GM19023 (cell line): ENCODE measurements at regions not wholly inside any gene's neighbourhood (a gene's known extent, or its start where the extent isn't known, plus 50 kb on each side); places are given as distances from the start of the nearest gene placed in this dataset.
"Not testable (repeated sequence)": the region's sequence is repeated elsewhere in the genome, so short reads cannot be mapped to it uniquely, and the experiment has no call there.

ENCODE experiments used
- ATAC-seq: cut with Tn5 transposase; IDR thresholded peaks from one replicate; pipeline ENCODE4 v1.9.1; 2021; ENCODE audit warnings: mild to moderate bottlenecking, moderate library complexity; ENCODE audit not compliant: unreplicated experiment

DNA sequence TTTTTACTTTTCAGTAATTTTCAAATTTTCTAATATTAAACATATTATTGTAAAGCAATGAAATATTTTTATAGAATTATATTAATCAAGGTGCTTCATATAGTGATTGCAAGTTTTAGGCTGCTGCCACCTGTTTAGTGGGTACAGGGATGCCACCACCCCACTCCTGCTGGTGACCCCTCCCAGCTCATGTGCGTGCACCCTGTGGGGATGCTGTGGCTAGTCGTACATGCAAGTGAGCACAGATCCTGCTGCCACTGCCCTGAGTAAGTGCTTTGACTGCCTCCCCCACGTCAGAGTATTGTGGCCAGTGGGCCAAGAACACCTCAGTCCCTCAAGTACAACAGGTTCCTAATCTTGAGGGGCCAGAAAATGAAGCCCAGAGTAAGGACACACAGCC, 320.1 kb upstream of the DDI1 start:
- no peak for ATAC-seq

DNA sequence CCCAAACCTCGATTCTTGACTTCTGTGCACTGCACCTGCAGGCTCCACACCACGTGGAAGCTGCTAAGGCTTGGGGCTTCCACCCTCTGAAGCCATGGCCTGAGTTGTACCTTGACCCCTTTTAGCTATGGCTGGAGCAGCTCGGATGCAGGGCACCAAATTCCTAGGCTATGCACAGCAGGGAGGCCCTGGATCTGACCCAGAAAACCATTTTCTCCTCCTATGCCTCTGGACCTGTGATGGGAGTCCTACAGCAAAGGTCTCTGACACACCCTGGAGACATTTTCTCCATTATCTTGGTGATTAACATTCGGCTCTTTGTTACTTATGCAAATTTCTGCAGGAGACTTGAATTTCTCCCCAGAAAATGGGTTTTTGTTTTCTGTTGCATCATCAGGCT, 309.2 kb upstream of the DDI1 start:
- ATAC-seq: no peak

DNA sequence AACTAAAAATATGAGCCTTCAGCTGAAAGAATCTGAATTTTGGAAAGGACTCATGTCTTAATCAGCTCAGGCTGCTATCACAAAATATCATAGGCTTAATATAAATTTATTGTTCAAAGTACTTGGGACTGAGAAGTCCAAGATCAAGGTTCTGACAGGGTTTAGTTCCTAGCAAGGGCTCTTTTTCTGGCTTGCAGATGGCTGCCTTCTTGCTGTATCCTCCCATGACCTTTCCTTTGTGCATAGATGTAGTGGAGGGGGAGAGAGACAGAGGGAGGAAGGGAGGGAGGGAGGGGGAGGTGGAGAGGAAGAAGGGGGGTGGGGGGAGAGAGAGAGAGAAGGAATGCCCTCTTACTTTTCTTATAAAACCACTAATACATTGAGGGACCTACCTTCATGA, 306.8 kb upstream of the DDI1 start:
- no peak for ATAC-seq

DNA sequence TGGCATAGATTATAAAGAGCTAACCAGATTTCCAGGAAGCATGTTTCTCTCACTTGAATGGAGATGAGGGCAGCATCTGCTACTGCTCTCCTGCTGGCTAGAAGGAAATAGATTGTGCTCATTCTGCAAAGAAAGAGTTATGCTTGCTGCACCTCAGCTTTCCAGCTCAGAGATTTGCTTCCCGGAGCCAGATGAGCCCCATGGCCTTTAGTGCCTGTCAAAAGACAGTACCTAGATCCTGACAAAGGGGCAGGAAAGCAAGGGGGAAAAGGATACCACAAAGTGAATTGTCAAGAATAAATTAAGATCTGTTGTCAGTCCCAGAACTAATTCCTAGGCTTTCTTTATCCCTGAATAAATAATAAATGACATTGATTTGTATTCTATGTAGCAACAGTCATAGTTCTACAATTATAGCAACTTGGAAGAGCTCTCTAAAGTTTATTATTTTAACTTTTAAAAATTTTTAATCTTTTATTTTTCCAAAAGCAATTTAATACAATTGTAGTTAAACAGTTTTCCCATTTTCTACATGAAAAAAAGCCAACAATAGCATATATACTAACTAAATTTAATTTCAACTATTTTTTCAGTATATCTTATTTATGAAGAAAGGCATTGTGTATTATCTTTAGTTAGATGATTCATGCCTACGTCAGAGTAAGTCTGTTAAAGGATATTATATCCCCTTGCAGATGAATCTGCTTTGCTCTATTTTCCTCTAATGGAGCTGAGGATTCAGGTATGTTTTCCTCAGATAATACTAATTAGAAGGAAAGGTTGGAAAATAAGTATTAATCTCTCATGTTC, 306.1 kb upstream of the DDI1 start:
- no peak for ATAC-seq

DNA sequence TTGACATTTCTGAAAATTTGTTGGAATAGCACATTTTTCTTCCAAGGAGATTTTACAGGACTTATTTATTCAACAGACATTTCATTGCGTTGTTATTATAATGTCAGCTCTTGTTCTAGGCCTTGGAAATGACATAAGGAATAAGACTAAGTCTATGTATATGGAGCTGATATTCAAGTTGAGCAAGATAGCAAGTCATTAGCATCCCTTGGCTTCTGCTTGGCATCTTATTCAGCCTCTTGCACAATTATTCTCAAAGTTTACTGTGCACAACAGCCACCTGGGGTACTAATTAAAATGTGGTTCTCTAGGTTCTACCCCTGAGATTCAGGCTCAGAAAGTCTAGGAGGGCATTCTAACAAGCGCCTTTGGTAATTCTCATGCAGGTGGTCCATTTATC, 304.8 kb upstream of the DDI1 start:
- ATAC-seq: no peak

DNA sequence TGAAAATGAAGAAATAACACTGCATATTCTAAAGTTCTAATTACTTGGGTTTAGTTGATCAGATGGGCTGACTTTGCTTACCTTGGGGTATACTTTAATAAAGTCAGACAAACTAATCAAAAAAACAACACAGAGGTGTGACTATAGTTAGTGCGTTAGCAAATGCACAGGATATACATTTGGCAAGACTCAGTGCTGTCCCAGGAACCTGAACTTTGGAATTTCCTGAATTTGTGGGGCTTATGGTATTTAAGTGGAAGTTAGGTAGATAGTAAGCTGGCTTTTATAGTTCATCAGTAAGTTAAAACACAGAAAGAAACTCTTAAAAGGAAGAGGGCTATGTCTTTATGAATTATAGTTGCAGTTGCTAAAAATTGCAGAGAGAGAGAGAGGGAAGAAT, 302.6 kb upstream of the DDI1 start:
- ATAC-seq: no peak

DNA sequence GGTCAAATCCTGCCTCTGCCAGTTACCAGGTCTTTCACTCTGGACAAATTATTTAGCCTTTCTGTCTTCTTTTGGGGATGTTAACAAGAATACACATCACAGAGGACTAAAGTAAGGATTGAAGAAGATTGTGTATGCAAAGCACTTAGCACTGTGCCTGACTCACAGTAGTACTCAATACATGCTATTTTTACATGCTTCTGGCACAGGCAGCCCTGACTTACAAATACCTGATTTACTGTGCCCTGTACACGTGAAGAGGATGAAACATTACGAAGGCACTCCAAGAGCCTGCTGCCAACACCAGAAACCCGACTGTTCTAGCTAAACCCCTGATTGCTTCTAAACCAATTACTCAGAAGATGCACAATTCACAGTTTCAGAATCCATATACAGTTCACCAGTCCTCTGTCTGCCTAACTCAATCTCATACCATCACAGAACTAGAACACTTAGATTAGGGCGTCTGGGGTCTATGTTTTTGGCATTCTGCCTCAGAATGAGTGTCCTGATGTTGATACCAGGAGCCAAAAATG, 300.9 kb upstream of the DDI1 start:
- no peak for ATAC-seq

DNA sequence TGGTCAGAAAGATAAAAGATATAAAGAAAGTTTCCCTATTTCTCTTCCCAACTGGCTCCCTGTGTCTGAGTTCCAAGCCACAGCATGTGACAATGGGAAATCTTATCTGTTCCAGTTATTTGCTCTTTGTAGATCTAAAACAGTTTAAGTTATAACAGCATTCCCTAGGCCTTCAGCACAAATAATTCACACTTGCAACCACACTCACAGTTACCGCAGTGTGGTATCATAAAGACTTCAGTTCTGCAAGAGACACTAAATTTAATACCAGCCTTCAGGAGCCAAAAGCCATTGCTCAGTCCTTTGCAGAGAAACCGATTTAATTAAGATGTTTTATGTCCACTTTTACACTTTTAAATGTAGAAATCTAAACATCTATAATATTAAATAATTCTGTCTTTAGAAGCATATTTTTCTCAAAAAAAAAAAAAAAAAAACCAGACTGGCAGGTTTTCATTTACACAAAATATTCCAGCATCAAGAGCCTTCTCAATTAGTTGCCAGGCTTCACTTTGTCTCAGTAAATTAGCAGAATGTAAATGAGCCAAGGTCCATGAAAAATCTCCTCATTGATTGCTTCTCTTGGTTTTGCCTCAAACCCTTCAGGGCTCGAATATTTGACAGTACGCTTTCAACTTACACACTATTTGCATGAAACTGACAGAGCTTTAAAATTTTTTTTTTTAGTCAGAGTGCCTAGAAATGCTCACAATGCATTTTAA, 300.0 kb upstream of the DDI1 start:
- ATAC-seq: no peak

DNA sequence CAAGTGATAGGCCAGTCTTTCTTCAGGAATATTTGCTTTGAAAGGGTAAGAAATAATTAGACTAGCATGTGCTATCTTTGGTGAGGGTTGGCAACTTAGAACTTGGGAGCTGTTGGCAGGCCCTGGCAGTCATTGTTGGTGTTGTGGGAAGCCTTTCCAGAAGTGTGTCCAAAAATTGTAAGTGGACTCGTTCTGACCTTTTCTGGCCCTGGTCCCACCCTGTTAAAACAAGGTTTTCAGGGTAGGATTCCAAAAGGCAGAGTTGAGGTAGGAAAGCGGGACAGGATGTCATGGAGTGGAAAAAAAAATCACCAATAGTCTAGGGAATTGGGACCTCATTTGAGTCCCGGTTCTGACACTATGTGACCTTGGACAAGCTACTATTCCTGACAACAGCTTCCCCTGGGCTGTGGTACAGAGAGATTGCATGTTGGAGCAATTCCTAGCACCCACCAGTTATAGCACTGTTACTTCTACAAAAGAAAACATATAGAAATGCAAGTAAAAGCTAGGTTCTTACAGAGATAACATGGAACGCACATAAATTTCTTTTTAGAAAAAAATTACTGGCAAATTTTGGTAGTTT, 299.3 kb upstream of the DDI1 start:
- no peak for ATAC-seq

DNA sequence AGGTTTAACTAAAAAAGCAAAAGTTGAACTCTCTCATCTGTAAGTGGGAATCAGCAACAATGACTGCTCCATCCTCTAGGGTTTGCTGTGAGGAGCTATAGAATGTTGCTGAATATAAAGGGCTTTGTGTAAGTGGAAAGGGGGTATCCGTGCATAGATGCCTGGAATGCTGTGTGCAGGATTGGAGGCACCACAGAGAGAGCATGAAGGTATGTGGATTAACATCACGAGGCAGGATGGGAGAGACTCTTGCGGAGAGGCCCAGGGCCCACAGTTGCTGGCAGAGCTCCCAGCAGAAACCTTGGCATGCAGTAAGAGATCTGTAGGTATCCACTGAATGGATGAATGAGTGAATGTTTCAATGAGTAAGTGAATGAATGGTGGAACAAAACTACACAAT, 298.7 kb upstream of the DDI1 start:
- no peak for ATAC-seq

DNA sequence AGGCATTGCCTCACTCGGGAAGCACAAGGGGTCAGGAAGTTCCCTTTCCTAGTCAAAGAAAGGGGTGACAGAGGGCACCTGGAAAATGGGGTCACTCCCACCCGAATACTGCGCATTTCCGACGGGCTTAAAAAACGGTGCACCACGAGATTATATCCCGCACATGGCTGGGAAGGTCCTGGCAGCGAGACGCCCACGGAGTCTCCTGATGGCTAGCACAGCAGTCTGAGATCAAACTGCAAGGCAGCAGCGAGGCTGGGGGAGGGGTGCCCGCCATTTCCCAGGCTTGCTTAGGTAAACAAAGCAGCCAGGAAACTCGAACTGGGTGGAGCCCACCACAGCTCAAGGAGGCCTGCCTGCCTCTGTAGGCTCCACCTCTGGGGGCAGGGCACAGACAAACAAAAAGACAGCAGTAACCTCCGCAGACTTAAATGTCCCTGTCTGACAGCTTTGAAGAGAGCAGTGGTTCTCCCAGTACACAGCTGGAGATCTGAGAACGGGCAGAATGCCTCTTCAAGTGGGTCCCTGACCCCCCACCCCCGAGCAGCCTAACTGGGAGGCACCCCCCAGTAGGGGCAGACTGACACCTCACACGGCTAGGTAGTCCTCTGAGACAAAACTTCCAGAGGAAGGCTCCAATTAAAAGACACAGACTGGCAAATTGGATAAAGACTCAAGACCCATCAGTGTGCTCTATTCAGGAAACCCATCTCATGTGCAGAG, 297.2 kb upstream of the DDI1 start:
- ATAC-seq: not testable (repeated sequence)

DNA sequence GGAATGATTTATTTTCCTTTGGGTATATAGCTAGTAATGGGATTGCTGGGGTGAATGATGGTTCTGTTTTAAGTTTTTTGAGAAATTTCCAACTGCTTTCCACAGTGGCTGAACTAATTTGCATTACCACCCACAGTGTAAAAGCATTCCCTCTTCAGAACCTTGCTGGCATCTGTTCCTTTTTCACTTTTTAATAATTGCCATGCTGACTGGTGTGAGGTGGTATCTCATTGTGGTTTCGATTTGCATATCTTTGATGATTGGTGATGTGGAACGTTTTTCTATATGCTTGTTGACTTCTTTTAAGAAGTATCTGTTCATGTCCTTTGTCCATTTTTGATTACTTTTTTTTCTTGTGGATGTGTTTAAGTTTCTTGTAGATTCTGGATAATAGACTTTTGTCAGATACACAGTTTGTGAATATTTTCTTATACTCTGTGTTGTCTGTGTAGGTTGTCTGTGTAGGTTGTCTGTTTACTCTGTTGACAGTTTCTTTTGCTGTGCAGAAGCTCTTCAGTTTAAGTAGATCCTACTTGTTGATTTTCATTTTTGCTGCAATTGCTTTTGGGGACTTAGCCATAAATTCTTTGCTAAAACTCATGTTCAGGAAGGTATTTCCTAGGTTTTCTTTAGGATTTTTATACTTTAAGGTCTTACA, 291.8 kb upstream of the DDI1 start:
- no peak for ATAC-seq

DNA sequence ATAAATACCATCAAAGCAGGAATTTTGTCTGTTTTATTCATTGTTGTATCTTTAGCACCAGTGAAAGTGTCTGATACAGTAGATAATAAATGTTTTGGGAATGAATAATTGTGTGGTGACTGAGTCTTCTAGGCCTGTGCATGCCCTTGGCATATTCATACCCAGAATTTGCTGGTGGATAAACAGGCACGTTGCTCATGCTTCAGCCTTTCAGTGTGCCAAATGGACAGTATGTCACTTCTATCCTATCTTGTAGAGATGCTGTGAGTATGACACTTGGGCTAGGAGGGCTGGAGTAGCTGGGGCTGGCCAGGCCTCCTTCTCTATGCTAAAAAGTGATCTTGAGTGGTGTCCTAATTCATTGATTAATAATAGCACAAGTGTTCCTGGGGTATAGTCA, 287.3 kb upstream of the DDI1 start:
- ATAC-seq: no peak

DNA sequence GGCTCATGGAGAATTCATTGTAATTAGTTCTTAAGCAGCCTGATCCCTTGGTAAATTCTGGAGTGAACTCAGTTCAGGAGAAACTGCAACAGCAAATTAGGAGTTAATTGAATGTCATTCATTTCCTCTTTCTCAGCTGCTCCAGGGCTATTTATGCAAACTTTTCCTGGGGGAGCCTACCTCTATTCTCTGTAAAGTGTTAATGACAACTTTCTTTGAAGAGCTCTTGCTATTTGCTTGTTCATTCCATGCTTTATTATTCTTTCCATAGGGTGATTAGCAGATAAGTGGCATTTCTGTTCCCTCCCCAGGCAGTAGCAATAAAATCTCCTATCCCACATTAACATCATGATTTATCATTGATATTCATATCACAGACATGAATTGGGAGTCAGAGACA, 267.6 kb upstream of the DDI1 start:
- ATAC-seq: no peak

DNA sequence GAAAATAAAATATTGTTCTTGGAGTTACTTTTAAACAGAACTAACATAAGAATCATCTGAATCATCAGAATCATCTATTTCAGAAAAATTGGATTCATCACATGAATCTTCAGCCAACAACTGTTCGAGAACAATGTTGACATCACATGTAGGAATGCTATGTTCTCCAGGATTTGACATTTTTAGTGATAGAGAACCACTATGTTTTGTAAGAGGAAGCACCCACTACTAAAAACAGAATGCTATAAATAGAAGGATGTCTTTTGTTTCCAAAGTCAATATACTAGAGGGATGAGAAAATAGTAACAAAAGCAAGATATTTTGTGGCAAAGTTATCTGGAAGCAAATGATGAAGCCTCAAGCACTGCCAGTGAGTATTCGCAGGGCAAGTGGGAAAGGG, 263.4 kb upstream of the DDI1 start:
- no peak for ATAC-seq

DNA sequence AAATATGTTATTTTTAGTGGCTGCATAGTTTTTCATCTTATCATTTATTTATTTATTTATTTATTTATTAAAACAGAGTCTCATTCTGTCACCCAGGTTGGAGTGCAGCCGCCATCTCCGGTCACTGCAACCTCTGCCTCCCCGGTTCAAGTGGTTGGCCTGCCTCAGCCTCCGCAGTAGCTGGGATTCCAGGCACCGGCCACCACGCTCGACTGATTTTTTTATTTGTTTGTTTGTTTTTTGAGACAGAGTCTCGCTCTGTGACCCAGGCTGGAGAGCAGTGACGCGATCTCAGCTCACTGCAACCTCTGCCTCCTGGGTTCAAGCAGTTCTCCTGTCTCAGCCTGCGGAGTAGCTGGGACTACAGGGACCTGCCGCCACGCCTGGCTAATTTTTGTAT, 262.9 kb upstream of the DDI1 start:
- no peak for ATAC-seq

DNA sequence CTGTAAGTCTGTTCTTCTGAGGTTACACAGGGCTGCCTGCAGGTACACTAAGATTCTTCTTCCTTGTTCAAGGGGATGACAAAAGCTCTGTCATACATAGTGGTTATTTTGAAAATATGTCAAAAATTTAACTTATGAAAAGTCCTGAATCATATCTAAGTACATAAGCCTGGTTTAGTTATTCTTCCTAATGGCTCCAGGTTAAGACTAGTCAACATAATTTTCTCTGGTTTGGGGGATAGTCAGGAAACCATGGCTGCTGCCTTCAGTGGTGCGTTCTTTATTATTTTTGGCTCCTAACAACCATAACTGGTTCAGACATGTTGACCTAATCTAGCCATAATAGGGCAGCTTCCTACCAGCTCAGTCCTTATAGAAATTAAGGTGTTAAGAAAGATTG, 257.4 kb upstream of the DDI1 start:
- ATAC-seq: no peak

DNA sequence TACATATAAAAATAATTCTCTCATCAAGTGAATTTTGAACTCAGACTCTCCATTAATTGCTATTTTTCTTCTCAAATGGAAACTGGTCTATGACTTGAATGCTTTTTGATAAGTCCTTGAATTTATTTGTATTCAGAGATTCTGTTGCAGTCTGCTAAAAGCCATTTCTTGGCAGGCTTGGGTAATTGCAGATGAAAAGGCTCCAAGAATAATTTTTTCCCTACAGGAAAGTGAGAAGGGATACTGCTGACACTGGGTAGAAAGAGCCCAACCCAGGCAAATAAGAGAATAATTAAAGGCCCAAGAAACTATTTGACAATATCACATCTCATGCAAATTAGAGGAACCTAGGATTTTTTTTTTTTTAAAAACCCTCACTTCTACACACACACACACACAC, 246.5 kb upstream of the DDI1 start:
- ATAC-seq: no peak

DNA sequence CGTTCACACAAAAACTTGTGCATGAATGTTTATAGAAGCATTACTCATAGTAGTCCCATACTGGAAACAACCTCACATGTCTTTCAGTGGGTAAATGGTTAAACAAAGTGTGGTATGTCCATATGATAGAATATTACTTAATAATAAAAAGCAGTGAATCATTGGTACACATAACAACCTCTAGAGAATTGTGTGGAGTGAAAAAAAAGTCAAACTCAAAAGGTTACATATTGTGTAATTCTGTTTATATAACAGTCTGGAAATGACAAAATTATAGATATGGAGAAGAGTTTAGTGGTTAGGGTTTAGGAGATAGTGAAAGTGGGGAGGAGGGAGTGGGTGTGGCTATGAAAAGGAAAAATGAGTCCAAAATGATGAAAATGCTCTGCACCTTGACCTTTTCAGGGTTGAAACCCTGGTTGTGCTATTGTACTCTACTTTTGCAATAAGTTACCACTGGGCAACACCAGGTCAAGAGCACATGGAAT, 243.4 kb upstream of the DDI1 start:
- no peak for ATAC-seq

DNA sequence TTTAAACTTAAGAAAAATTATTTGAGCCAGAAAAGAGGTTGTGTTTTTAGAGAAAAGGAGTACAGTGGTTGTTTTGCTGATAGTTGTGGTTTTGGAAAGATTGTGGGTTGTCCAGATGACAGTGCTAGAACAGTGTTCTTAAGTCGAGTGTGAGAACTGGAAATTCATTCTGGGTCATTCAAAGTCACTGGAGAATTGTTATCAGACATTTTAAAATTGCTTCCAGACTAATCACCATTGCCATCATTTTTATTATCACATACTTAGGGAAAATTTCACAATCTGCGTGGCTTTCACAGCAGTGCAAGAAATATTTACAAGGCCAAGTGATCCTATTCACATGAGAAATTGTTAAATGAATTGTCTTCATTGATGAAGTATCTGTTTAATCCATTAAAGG, 242.2 kb upstream of the DDI1 start:
- ATAC-seq: no peak

DNA sequence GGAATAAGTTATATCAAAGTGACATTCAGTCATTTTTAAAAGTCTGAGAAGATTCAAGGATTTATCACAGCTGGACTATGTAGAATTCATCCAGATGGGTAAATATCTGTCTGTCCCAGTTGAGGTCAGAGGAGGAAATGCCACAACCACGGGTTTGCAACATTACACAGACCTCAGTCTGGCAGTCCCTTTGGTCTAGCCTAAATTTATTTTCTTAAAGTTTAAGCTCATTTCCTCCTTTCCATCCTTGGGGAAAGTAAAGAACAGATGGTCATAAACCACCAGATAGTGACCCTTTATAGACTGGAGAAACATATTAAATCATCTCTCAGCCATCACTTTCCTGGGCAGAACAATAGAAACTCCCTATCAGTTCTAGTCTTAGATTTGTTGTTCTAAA, 238.4 kb upstream of the DDI1 start:
- no peak for ATAC-seq
